Effector CD8-positive, alpha-beta T cell (primary cell): ENCODE measurements at regions not wholly inside any gene's neighbourhood (a gene's known extent, or its start where the extent isn't known, plus 50 kb on each side); places are given as distances from the start of the nearest gene placed in this dataset.

Experiments used
- DNase-seq: peaks from one replicate; lab custom pipeline; 2025; lab: John Stamatoyannopoulos, UW

- no peak for DNase-seq
Measured at GRCh38 chr20:56996533-56996932, 269.9 kb downstream of the BMP7 start.

DNA sequence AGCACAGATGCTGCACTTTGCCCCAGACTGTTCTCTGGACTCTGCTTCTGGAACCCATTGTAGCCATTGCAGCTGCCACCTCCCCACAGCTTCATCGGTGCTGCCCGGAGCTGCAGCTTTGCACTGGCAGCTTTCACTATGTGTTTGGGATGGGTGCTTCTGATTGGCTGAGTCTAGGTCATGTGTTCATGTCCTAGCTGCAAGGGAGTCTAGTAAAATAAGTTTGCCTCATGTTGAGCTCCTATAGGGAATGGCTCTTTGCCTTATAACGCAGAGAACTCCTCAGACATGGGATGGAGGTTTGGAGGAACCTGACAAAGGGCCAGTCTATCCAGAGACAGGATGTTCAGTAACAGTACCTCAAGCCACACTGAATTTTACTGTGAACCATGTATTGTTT is 268.0 kb downstream of the BMP7 start:
- no peak for DNase-seq

GRCh38 chr20:57000441-57000968 is 265.9 kb downstream of the BMP7 start:
- DNase-seq: no peak

DNA sequence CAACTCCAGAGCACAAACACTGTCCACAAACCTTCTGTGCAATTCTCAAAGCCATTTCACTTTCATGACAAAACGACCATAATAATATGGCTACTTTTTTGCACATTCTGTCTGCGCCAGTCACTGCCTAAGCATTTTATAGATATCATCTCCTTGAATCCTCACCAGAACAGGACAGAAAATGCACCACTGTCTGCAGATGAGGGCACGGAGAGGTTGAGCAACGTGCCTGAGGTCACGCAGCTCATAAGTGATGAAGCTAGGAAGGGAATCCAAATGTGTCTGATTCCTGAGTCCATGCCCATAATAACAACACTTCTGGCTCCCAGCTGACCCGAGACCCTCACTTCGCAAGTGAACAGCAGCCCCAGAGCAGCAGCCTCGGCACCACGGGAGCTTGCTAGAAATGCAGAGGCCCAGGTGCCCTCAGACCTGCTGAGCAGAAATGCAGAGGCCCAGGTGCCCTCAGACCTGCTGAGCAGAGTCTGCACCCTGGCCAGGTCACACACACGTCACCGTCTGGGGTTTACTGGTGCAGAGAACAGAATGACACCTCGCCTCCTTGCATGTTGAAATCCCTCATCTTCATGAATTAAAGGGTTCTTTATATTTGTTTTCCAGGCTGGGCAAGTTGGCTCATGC is 265.2 kb downstream of the BMP7 start:
- DNase-seq: no peak

- no peak for DNase-seq
Measured at GRCh38 chr20:57002066-57002570, 264.3 kb downstream of the BMP7 start.

GRCh38 chr20:57003012-57003411 is 263.4 kb downstream of the BMP7 start:
- DNase-seq: no peak

GRCh38 chr20:57004416-57004815 is 262.0 kb downstream of the BMP7 start:
- DNase-seq: no peak

- DNase-seq: no peak
Measured at GRCh38 chr20:57004951-57005933, 261.2 kb downstream of the BMP7 start.

DNA sequence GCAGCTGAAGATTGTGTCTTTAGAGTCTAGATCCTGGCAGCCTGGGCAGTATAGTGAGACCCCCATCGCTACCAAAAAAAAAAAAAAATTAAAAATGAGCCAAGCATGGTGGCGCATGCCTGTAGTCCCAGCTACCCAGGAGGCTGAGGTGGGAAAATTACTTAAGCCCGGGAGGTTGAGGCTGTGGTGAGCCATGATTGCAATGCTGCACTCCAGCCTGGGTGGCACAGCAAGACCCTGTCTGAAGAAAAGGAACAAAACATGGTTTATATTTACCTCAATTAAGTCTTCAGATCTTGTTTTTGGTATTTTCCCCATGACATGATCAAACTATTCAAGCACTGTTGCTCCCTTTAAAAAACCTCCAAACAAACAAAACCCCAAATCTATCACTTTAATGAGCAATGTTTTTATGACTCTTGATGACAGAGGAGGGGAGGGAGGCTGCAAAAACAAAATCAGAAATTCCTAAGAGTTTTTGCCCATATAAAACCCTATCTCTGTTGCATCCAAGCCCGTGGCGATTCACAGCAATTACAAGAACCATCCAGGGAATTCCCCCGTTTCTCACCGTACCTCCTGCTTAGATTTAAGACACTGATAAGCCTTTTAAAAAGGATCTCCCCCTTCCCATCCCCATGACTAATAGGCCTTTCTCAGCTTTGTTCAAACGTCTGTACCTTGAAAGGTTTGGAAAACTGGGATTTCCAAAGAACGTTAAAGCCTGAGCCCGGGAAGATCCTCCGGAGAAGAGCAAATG is 259.9 kb downstream of the BMP7 start:
- no peak for DNase-seq

- no peak for DNase-seq
Measured at GRCh38 chr20:57007171-57007540, 259.3 kb downstream of the BMP7 start.

DNA sequence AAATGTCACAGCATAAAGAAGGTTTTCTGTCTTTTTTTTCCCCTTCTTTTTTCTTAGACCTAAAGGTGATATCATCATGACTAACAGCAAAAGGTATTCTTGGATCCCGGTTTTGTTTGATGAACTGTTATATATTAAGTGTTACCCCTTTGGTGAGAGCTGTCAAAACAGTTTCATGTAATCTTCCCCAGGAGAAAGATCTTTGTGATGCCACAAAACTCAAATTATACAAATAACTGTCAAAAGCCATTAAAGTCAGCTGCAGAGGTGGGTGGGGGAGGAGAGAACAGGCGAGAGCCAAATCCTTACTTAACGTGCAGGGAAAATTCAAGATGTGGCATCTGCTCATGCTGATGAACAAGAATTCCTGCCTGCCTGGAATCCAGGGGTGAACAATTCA is 258.2 kb downstream of the BMP7 start:
- DNase-seq: no peak

DNA sequence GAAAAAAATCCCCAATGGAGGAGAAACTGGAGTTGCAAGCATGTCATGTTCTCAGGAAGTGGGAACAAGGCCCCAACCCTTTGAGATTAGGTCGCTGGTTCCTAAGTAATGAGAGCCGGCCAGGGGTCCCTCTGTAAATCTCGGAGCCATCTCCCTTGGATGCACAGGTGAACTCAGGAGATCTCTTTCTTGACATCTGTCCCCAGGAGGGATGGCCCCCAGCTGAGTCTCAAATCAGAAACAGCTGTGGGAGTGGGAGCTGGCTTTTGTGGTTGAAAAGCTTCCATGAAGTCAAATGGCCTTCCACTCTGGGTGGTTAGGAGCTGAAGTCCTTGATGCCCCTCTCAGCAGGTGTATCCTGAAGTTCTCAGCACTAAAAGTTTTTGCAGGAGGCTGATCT is 257.1 kb downstream of the BMP7 start:
- no peak for DNase-seq

- no peak for DNase-seq
Measured at GRCh38 chr20:57009775-57010174, 256.7 kb downstream of the BMP7 start.

- DNase-seq: no peak
Measured at GRCh38 chr20:57012691-57013090, 253.8 kb downstream of the BMP7 start.

- DNase-seq: no peak
Measured at GRCh38 chr20:57013217-57013616, 253.2 kb downstream of the BMP7 start.

GRCh38 chr20:57013741-57014140 is 252.7 kb downstream of the BMP7 start:
- DNase-seq: no peak

- DNase-seq: no peak
Measured at GRCh38 chr20:57020364-57020763, 246.1 kb downstream of the BMP7 start.

DNA sequence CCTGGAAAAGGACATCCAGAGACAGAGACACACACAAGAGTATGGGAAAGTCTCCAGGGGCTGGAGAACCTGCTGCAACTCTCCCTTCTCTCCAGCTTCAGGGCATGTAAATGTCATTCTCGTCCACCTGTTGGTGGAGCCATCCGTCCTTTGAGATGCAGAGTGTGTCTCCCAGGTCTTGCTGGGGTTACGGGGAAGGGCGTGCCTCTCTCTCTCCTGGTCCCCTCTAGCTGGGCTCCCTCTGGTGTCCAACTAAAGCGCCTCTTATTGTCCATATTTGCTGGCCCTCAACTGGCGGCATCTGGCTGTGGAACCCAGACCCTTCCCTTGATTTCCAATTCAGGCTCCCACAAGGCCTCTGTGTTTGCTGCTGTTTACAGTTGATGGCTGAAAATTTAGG is 244.1 kb downstream of the BMP7 start:
- DNase-seq: no peak

DNA sequence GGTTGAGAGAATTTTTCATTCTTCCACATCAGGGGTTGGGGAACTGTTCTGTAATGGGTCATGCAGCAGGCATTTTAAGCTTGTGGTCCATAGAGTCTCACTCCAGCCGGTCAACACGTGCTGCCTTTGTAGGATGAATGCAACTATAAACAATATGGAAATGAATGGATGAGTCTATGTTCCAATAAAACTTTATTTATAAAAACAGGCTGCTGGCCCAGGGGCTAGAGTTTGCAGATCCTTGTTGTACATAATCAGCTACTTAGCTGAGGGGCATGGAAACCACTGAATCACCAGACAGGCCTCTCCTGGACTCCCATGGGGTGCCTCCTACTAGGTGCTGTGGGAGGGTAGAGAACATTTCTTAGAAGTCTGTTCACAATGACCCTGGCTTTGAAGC is 243.4 kb downstream of the BMP7 start:
- no peak for DNase-seq

DNA sequence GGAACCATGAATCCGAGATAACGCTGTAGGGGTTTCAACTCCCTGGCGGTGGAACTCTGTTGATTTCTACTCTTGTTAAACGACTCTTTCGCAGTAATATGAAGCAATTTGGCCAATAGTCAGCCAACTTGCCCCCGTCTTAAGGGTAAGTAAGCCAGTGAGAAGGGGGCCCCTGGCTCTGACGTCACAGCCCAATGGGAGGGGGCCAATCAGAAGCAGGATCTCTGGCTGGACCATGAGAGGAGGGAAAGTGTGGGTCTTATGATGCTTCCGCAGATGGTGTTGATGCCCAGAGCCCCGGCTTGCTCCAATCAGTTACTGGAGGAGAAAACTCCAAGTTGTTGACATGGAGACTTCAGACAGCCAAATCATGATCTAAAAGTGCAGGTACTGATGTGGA is 242.4 kb downstream of the BMP7 start:
- DNase-seq: no peak

GRCh38 chr20:57024849-57025248 is 241.6 kb downstream of the BMP7 start:
- no peak for DNase-seq

DNA sequence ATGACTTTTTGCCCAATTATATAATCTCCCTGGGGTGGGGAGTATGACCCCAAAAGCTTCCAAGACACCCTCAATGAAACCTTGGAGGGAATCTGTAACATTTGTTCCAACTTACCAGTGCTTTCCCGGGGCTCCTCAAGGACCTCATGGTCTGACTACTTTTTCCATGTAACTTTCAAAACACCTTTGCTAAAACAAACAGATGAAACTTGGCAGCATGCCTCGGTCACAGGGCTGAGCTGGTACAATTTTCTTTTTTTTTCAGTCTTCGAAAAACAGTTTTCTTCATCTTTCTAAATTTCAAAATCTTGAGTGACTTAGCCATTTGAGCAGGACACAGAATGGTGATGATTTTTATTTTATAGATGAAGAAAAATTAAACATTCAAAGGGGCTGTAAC is 241.2 kb downstream of the BMP7 start:
- no peak for DNase-seq
